A204.1 (cell line): ENCODE measurements at regions not wholly inside any gene's neighbourhood (a gene's known extent, or its start where the extent isn't known, plus 50 kb on each side); places are given as distances from the start of the nearest gene placed in this dataset.
"Not testable (repeated sequence)": the region's sequence is repeated elsewhere in the genome, so short reads cannot be mapped to it uniquely, and the experiment has no call there.

ENCODE experiments used
- FAIRE-seq: peaks from 2 replicates; lab custom pipeline; 2012; peaks lifted over from hg19 to GRCh38; lab: Jason Lieb, UNC

GRCh38 chr17:72472853-72473390, 352.1 kb downstream of the SOX9 start:
- FAIRE-seq: not testable (repeated sequence)

GRCh38 chr17:72474243-72474642, 353.4 kb downstream of the SOX9 start:
- no peak for FAIRE-seq

- no peak for FAIRE-seq
Observed at GRCh38 chr17:72474719-72475477, 354.1 kb downstream of the SOX9 start.

GRCh38 chr17:72476134-72476533, 355.3 kb downstream of the SOX9 start:
- no peak for FAIRE-seq

GRCh38 chr17:72476575-72476986, 355.8 kb downstream of the SOX9 start:
- FAIRE-seq: no peak

- no peak for FAIRE-seq
Observed at GRCh38 chr17:72477491-72477890, 356.7 kb downstream of the SOX9 start.

GRCh38 chr17:72479113-72479512, 358.3 kb downstream of the SOX9 start:
- no peak for FAIRE-seq

GRCh38 chr17:72481572-72481971, 360.8 kb downstream of the SOX9 start:
- no peak for FAIRE-seq

GRCh38 chr17:72485596-72485995, 364.8 kb downstream of the SOX9 start:
- FAIRE-seq: no peak

GRCh38 chr17:72486806-72487205, 366.0 kb downstream of the SOX9 start:
- no peak for FAIRE-seq

- FAIRE-seq: no peak
Observed at GRCh38 chr17:72487731-72488494, 367.1 kb downstream of the SOX9 start.

GRCh38 chr17:72488555-72489271, 367.9 kb downstream of the SOX9 start:
- FAIRE-seq: no peak

GRCh38 chr17:72489272-72489641, 368.4 kb downstream of the SOX9 start:
- no peak for FAIRE-seq

- FAIRE-seq: no peak
Observed at GRCh38 chr17:72491102-72491501, 370.3 kb downstream of the SOX9 start.

GRCh38 chr17:72492494-72492893, 371.7 kb downstream of the SOX9 start:
- FAIRE-seq: no peak

GRCh38 chr17:72492941-72493340, 372.1 kb downstream of the SOX9 start:
- FAIRE-seq: no peak

- no peak for FAIRE-seq
Observed at GRCh38 chr17:72494566-72494965, 373.7 kb downstream of the SOX9 start.

GRCh38 chr17:72496461-72496860, 375.6 kb downstream of the SOX9 start:
- no peak for FAIRE-seq

GRCh38 chr17:72497915-72498314, 377.1 kb downstream of the SOX9 start:
- FAIRE-seq: no peak

GRCh38 chr17:72498364-72499210, 377.8 kb downstream of the SOX9 start:
- no peak for FAIRE-seq

- FAIRE-seq: no peak
Observed at GRCh38 chr17:72501404-72502370, 380.9 kb downstream of the SOX9 start.
